GM19328 (cell line): ENCODE measurements at regions not wholly inside any gene's neighbourhood (a gene's known extent, or its start where the extent isn't known, plus 50 kb on each side); places are given as distances from the start of the nearest gene placed in this dataset.

ENCODE experiments used
- ATAC-seq: cut with Tn5 transposase; IDR thresholded peaks from one replicate; pipeline ENCODE4 v1.9.1; 2021; ENCODE audit warnings: mild to moderate bottlenecking, moderate library complexity; ENCODE audit not compliant: unreplicated experiment

GRCh38 chr5:109944461-109944860, 254.7 kb downstream of the MAN2A1 start:
- no peak for ATAC-seq

DNA sequence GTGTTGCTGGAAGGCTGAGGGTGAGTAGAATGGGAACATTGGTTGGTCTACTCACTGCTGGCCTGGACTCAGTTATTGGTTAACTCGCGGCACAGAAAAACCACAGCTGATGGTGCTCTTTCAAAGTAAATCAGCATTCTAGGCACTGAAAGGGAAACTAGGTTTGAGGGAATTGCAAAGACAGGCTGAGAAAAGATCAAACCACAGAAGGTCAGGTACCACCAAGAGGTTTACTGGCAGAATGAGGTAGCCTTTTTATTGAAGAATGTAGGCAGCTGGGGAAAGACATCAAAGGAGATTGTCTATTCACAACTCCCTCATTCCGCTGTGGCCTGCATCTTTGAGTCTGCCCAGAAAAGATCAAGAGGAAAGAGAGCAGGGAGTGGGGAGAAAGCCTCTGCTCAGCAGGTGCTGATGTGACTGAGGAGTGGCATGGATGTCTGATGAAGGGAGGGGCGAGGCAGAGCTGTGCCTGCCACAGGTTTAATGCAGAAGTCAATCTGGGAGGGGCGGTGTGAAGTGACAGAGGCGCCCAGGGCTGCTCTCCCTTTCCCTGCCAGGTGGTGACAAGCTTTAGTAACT, 255.5 kb downstream of the MAN2A1 start:
- no peak for ATAC-seq

GRCh38 chr5:109945723-109946480, 256.2 kb downstream of the MAN2A1 start:
- no peak for ATAC-seq

GRCh38 chr5:109946610-109947009, 256.9 kb downstream of the MAN2A1 start:
- no peak for ATAC-seq

DNA sequence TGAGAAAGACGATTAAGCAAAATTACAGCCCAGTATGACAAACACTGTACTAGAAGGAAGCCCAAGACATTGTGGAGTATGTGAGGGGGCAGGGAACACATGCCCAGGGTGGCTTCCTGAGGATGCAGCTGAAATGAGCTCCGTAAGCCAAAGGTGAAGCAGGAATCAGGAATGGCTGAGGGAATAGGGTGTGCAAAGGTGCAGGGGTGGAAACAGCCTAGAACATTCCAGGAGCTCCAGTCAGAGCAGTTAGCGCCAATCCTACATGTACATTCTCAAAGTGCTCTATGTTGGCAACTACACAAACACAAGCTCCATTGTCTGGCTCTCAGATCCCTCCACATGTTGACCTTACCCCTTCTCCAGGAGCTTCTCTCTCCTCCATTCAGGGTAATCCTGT, 257.9 kb downstream of the MAN2A1 start:
- no peak for ATAC-seq

DNA sequence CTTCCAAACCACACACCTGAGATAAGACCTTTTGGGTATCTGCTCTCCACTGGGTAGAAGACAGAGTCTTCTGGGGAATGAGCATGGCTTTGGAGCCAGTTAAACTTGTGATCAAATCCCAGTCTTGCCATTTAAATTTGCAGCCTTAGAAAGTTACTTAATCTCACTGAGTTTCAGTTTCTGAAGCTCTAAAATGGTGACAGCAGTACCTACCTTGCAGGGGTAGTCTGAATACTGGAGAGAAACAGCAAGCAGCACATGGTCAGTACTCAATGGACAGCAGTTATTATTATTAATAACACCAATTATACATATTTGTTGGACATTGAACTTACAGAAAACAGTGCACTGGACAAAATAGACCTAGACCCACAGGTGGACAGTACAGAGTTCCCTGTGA, 260.9 kb downstream of the MAN2A1 start:
- no peak for ATAC-seq

GRCh38 chr5:109951348-109951747, 261.6 kb downstream of the MAN2A1 start:
- ATAC-seq, result no peak

DNA sequence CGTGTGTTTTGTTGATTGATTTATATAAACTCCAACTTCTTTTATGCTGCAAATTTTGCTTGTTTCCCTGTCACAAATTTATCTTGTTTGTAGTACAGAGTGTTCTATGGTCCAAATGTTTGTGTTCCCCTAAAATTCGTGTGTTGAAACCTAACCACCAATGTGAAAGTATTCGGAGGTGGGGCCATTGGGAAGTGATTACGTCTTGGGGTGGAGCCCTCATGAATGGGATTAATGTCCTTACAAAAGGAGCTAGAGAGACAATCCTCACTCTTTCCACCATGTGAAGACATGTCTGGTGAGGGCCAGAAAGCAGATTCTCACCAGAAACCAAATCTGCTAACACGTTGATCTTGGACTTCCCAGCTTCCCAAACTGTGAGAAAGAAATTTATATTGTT, 262.0 kb downstream of the MAN2A1 start:
- no peak for ATAC-seq

GRCh38 chr5:109953761-109954160, 264.0 kb downstream of the MAN2A1 start:
- no peak for ATAC-seq

- no peak for ATAC-seq
Measured at GRCh38 chr5:109956884-109957283, 267.2 kb downstream of the MAN2A1 start.

- ATAC-seq, result no peak
Measured at GRCh38 chr5:109958082-109958481, 268.4 kb downstream of the MAN2A1 start.

DNA sequence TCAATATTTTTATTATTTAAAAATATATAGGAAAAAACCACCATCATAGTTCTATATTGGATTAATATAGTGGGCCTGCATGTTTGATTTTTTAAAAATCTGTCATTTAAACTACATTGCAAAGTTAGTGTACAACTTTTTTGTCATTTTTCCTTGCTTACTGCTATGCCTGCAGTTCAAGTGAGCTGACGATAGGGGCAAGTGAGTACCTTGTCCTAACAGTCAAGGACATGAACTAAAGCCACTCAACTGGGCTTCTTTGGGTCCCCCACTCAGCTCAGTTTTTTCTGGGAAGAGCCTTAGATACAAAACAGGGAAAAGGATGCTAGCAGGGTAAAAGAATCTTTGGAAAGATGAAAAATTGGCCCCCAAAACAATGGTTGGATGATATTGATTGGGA, 269.9 kb downstream of the MAN2A1 start:
- no peak for ATAC-seq

- no peak for ATAC-seq
Measured at GRCh38 chr5:109961751-109962150, 272.0 kb downstream of the MAN2A1 start.

- ATAC-seq, result no peak
Measured at GRCh38 chr5:109962882-109963603, 273.3 kb downstream of the MAN2A1 start.

- no peak for ATAC-seq
Measured at GRCh38 chr5:109964136-109964535, 274.4 kb downstream of the MAN2A1 start.

- no peak for ATAC-seq
Measured at GRCh38 chr5:109965634-109966033, 275.9 kb downstream of the MAN2A1 start.

- no peak for ATAC-seq
Measured at GRCh38 chr5:109971968-109972367, 282.2 kb downstream of the MAN2A1 start.

DNA sequence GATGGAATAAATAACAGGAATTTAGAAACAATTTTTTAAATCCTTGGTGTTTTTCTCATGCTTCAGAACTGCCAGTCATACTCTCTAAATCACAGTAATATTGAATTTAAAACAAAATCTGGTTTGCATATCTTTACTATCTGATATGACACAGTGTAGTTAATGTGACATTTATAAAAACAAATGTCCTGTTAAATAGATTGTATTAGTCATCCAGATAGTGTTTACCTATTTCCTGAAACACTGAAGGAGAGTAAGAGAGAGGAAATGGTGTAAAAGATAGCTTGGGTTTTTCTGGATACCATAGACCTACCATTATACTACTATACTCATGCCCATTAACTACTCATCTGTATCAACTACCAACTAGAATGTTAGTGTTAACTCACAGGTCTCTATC, 292.3 kb downstream of the MAN2A1 start:
- no peak for ATAC-seq

GRCh38 chr5:109982966-109983534, 293.3 kb downstream of the MAN2A1 start:
- ATAC-seq, result no peak

DNA sequence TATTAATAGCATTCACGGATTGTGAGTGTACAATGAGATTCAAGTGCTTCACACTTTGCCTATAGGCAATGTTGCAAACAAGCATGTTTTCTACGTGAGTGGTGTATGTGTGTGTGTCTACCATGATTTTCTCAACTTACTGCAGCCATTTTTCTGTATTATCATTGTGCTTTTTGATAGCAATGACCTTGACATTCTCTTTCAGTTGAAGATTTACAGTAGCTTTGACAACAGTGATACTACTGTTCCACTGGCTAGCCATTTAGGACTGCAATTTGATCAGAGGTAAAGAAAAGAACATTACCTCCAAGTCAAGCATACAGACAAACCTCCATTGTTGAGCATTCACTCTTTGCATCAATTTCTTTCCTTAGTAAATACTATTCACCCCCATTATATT, 297.0 kb downstream of the MAN2A1 start:
- ATAC-seq, result no peak

DNA sequence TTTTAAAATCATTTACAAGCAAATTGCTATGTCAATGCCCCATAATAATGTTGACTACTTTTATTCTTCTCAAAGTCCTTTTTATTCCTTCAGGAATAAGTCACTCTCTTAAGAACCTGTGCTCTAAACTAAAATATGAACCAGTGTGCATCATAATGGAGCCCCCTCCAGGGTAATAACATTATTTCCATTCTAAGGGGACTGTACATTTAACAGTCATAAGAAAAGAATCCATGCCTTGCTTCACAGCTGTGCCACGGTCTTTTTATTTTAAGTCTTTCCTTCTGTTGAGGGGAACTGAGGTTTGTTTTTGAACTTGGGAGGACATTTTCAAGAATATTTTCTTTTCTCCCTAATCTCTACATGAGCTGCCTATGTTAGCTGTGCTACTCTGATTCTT, 297.6 kb downstream of the MAN2A1 start:
- ATAC-seq, result no peak

- ATAC-seq, result no peak
Measured at GRCh38 chr5:109987970-109988369, 298.2 kb downstream of the MAN2A1 start.
